D341Med (cell line): ENCODE measurements at regions not wholly inside any gene's neighbourhood (a gene's known extent, or its start where the extent isn't known, plus 50 kb on each side); places are given as distances from the start of the nearest gene placed in this dataset.

Experiments
- DNase-seq: peaks from one replicate; pipeline ENCODE4 v3.0.0; 2012; ENCODE audit warnings: low spot score

DNA sequence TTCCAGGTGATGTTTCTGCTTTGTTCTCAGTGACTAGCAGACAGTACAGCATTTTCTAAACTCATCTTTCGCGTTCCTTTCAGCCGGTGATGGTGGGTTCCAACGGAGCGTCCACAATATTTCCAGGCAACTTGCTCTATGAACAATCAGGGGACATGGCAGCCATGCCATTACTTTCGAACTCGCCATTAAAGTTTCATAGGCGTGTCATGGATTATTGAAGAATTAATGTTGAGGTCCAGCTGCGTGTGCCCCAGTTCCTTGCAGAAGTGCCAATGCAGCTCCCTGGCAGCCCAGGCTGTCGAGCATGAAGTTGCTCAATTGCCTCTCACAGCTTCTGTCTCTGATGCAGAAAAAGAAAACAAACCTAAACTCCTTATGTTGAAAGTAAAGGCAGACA is 262.2 kb downstream of the IRX2 start:
- no peak for DNase-seq

DNA sequence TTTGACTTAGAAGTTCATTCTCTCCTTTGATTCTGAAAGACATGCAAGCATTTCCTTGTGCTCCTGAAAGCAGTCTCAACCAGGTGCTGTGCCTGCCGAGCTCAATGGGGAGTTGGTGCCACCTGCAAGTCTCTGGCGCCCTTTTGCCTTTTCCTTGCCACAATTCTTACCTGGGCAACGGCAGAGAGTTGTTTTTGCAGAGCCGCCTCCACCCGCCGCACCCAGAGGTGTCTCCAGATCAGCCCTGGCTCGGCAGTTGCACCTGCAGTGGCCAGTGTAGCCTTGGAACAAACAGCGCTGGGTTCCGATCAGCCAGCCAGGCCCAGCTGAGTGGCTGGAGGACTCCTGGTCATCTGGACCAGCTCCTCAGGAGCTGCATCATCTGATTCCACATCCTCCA is 262.9 kb downstream of the IRX2 start:
- DNase-seq, result no peak

DNA sequence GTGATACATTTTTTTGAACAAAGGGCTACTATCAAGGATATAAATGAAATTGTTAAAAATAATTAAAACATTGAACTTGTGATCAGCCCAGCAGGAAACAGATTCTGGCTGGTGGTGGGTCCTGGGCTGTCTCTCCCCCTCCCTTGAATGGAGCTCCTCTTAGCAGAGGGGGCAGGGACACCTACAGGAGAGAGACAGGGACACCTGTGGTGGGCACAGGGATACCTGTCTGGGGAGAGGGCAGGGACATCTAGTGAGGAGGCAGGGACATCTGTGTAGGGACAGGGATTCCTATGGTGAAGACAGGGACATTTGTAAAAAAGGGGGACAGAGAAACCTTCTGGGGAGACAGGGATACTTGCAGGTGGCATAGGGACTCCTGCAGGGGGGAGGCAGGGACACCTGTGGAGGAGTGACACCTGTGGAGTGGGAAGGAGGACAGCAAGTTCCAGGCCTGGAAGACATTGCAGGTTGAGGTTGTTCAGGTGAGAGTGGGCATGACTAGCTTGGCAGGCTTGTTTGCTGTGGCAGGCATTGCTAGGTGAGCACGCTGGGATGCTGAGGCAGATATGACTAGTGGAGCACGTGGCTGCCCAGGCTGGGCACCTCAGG is 264.2 kb downstream of the IRX2 start:
- no peak for DNase-seq

DNA sequence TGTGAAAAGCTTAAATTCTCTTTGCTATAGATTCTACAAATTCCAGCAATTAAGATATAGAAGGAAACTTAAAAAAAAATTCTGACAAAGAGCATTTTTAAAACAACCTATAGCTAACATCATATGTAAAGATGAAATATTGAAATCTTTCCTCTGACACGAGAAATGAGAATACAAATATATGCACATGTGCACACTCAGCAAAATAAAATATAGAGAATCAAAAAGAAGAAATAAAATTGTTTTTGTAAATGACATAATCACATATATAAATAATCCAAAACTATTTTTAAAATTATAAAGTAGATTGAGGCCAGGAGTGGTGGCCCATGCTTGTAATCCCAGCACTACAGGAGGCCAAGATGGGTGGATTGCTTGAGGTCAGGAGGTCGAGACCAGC is 265.1 kb downstream of the IRX2 start:
- DNase-seq, result no peak

DNA sequence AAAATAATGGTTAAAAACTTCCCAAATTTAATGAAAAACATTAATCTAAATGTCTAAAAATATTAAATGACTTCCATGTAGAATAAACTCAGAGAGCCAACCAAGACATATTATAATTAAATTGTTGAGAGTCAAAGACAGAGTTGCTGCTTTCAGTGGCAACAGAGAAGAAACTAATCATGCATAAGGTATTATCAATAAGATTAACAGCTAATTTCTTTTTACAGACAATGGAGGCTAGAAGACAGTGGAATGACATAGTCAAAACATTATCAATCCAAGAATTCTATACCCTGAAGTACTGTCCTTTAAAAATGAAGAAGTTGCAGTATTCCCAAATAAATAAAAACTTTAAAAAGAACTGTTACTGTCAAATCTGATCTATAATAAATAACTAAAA is 268.7 kb downstream of the IRX2 start:
- no peak for DNase-seq

DNA sequence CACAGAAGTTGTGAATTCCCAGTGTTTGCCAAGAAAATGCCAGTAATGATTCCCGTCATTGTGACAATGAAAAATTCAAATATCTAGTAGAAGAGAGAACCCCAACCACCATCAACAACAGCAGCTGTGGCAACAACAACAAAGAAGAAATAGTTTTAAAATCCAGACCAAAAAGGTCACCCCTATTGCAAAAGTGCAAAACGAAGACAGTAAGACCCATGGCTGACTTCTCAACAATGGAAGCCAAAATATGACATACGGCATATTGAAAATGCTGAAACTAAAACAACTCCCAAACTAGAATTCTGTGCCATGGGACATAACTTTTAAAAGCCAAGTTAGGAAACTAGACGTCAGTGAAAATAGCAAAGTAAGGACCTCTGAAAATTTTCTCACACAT is 270.6 kb downstream of the IRX2 start:
- DNase-seq, result no peak

DNA sequence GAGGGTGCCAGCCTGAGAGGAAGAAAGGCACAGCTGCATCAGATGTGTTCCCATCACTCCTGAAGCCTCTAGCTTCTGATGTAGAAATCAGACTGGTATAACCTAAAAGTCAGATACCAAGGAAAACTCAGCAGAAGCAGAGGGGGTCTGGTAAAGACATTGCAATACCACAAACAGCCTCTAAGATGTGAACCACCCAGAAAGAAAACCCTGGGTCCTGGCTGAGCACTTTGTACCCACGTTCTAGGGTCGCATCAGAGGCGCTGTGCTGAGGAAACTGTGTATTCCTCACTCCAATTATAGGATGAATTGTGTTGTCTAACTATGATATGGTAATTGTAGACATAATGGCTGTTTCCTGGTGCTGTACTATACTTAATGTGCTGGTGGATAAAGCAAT is 275.6 kb downstream of the IRX2 start:
- no peak for DNase-seq

DNA sequence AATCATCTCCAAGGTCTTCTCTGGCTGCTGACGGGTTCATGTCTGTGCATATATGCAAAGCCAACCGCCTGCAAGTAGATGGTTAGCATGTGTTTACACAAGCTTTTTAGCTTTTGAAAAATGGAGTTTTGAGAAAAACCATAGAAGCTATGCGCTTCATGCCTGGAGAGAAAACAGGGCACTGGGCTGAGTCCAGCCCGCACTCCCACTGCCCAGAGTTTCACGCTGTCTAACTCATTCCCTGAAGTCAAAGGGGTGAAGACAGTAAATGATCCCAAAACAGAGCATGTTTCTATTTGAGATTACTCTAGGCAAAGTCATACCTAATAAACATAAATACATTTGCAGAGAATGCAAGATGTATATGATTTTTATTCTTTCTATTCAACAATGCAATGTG is 278.8 kb downstream of the IRX2 start:
- no peak for DNase-seq

DNA sequence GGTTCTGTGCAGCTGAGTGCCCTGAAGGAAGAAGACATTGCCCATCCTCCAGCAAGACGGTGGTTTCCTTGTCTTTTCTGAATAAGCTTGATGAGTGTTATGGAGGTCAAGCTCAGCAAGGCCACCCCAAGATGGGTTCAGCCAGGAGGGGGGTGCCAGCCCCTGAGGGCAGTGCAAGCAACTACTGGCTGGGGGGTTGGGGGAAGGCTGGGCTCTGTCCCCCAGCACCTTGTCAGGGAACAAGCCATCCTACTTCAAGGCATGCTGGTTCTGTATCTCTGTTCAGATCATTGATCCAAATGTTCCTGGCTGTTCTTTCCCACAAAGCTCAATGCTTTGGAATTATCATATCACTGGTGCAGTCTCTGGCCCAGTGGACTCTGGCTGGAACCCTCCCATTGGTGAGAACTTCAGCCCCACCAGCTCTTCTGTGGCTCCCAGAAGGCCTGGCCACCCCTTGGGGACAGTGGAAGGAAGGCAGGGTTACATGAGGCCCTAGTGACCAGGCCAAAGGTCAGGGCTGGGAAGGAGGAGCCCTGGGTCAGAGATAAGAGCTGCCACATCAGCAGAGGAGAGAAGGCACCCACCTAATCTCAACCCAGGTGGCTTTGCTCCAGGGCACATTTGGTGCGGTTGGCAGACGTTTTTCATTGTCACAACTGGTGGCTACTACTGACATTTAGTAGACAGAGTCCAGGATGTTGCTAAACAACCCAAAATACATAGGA is 280.2 kb downstream of the IRX2 start:
- DNase-seq, result no peak

DNA sequence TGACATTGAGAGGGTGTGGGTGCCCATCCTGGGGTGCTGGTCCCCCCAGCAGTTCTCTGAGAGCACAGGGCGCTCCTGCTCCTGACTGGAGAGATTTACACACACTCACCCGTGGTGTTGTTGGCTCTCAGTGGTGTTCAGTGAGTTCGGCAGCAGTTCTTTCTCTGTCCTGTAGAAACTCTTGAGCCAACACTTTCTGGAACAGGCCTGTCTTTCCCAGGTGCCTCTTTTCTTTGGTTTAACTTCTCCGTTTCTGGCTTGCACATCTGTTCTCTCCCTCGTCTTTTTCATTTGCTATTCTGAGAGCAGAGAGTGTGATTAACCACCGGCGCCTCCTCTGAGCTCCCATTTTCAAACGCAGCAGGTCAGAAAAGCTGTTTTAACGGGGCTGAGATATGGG is 284.5 kb downstream of the IRX2 start:
- DNase-seq, result no peak

DNA sequence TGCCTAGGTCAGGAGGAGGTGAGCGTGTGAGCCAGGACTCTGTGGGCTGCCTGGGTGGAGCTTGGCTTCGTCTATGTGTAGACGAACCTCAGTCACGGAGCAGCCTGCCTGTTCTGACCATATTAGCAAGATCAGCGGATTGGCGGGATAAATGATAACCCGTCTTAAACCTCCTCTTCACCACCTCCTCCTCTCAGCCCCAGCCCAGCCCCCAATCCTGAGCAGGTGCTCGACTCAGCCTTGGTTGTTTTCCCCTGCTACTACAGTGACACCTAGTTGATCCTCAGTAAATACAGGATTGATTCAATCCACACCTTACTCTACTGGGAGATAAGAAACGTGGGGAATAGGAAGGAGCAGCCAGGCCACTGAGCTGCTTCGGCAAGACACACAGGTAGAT is 286.1 kb downstream of the IRX2 start:
- no peak for DNase-seq

DNA sequence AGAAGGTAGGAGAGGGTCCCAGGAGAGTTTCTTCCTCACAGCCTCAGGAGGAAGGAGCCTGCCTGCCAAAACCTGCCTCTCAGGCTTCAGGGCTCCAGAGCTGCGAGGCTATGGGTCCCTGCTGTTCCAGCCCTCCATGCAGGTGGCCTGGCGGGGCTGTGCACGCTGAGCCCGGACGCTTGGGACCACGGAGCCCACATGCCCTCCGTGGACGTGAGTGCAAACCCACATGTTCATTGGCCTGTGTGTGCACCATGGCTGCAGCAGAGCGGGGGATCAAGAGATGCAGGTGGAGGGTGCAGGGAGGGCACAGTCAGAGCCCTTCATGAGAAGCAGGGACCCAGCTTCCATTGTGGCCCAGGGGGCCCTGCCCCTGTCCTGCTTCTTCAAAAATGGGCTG is 287.3 kb downstream of the IRX2 start:
- DNase-seq, result no peak

DNA sequence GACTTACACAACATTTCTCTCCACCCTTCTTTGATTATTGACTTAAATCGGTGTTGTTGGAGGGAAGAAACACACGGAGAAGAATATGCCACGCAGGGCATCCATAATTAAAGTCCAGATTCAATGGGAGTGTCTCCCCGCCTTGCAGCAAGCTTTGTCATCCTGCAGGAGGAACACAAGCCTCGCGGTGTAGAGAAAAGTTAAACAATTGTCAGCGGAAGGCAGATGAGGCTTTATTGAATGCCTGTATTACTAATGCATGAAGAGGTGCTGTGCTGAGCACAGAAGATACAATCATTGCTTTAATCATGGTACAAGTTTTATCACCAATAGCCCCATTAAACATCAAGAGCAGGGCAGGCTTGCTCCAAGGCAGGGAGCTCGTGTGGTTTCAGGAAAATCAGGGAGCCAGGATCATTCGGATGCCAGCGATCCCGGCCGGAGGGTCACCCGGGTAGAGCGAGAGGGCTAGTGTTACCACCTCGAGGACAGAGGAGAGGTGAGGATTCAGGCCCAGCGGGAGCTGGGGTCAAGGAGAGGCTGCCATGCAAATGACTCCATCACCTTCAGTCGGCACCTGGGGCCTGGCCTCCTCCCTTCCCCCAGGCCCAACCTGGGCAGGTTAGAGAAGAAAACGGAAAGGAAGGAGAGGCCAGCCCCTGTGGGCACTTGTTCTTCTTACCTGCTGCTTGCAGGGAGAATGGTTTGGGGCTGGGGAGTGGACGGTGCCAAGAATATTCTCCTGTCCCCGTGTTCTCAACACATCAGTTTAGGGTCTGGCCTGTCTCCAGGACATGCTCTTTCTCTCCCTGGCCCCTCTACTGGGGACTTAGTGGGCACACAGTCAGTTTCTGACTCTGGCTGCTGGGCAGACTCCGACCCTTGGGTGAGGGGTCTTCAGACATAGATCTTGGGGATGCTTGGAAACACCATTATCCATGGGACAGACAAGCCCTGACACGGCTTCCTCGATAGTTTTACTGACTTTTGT is 289.5 kb downstream of the IRX2 start:
- no peak for DNase-seq

DNA sequence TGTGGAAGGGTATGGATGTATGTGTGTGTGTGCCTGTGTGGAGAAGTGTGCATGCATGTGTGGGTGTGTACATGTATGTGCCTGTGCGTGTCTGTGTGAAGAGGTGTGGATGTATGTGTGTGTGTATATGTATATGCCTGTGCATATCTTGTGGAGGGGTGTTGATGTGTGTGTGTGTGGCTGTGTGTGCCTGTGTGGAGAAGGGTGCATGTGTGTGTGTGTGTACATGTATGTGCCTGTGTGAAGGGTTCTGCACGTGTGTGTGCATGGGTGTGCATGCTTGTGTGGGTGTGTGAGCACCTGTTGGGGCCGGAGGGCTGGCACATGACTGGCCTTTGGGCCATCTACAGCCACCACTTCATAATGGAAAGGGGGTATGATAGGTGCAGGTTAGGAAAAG is 291.4 kb downstream of the IRX2 start:
- no peak for DNase-seq

DNA sequence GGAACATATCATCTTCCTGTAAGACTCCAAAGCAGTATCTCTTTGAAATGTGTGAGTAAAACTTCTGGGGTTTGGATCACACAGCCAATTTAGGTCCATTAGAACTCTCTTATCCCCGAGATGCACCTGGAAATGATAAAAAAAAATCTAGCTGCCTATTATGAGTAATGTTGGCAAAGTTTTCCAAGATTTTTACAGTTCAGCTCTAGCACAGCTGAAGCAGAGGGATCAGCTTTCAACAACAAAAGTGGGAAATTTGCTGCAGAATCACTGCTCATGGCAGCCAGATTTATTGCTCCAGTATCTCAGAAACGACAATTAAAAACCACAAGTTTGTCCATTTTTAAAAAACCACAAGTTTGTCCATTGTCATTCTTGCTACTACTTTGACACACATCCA is 292.2 kb downstream of the IRX2 start:
- DNase-seq, result no peak

DNA sequence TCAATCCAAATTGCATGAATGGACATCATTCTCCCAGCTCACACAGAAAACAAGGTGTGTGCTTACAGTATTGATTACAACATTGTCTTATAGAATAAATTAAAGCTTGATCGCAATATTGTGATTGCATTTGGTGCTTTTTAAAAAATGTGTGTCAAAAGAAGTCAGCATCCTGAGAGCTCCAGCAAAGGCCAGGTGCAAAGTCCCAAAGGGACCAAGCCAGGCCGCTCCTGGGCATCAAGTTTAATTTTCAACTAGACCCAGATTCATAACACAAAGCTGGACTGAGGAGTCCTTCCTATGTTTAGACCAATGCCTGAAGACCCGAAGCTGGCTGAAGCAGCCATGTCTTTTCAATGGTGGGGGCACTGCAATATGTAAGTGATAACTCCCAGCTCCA is 295.6 kb downstream of the IRX2 start:
- no peak for DNase-seq

DNA sequence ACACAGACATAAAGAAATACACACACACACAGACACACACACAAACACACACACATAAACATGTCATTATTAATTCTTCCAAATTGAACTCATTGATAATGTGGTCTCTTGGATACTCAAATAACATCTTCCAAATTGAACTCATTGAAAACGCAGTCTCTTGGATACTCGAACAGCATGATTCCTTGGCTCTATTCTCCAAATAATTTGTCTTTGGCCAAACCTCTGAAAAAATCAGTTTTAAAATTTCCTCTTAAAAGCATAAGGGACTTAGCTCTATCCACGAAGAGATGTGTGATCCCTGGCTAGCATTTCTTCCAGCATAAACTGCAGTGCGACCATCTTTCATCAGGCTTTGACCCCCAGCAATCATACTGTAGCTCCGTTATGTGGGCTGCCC is 296.6 kb downstream of the IRX2 start:
- no peak for DNase-seq

DNA sequence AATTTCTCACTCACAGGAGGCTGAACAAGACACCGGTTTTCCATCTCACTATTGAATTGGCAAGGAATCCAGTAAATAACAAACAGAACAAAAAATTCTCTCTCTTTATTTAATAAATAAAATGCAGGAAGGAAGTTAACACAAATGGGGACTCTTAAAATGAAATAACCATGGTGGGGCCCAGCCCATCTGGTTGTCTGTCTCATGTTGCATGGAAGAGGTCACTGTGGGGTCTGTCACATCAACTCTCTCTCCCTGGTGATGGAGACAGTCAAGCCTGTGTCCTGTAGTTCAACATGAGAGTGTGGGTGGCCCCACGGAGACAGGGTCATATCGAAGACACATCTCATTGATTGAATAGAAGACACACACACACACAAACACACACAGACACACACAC is 297.7 kb downstream of the IRX2 start:
- DNase-seq, result no peak

DNA sequence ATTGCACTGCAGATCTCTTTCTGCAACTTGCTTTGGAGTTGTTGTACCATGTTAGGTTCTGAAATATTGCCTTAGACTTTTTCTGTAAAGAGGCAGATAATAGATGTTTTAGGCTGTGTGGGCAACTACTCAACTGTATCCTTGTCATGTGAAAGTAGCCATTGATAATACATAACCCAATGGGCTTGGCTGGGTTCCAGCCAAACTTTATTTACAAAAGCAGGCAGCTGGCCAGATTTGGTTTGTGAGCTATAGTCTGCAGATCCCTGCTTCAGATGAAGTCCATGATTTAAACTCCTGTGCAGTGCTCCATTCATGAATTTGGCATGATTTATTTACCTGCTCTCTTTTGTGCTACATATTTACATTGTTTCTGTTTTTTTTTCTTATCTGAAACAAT is 300.4 kb downstream of the IRX2 start:
- DNase-seq, result no peak

DNA sequence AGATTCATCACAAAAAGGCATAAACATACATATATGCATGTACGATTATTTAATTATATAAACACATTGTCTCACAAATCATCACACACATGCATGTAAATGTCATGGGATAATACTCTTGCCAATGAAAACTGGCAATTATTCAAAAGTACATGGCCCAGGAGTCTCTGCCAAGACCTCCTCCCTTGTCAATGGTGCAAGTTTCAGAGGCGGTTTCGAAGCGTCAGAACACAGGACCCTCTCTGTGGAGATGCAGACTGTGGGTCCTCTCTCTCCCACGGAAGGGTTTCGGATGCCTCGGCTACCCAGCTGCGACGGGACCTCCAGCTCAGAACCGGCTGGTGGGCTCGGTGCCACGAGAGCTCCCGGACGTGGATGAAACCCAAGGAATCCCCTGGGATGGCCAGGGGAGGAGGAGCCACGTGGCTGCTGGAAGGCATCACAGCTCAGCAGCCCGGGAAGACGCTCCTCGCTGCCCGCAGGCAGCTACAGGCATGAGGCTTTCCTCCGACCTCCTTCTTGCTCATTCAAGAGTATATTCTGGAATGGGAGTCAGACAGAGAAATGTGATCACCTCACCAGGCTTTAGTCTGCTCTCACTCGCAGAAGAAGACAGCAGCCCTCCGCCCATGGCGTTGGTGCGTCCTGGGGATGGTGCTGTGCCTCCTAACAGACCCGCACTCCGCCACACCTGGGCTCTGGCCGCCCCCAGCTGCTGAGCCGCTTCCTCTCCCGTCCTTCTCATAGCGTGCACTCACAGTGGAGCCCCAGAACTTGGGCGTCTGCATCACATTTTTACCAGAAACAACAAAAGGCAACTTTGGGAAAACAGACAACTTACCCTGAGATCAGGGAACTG is 308.8 kb downstream of the IRX2 start:
- no peak for DNase-seq

DNA sequence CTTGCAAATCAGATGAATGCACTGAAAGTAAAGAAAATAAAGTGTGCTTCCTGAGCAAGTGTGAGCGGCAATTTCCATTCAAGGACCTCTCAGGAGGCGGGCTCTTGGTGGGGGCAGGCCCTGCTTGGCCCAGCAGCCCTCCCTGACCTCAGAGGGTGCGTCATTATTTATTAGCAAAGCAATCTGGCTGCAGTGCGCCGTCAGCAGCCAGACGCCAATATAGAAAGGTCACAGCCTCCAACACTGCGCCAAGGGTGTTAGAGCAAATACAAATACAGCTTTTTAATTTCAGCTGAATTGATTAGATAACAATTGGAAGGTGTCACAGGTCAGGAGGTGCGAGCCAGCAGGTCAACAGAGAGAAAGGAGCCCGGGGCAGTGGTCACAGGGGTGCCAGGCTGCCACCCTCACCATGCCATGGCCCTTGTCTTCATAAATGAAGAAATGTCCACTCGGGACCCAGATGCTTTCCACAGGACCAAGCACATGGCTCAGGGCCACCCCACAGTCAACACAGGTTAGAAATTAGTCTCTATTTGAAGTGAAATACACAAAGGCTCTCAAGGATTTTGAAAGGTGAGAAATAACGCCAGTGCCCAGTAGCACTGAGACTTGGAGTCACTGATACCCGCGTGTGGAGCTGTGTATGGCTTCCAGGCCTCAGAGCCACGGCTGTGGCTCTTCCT is 309.8 kb downstream of the IRX2 start:
- DNase-seq, result no peak

DNA sequence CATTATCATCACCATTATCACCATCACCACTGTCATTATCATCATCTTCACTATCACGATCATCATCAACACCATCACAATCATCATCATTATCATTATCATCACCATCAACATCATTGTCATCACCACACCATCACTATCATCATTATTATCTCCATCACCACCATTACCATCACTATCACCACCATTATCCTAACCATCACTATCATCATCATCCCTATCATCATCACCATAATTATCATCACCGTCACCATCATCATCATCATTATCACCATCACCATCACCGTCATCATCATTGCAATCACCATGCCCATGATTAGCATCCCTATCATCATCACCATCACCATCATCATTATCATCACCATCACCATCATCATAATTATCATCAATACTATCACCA is 311.9 kb downstream of the IRX2 start:
- no peak for DNase-seq
